IPS DF 4.7 (cell line): ENCODE measurements at regions not wholly inside any gene's neighbourhood (a gene's known extent, or its start where the extent isn't known, plus 50 kb on each side); places are given as distances from the start of the nearest gene placed in this dataset.

Source experiments
- DNase-seq: peaks from one replicate; pipeline ENCODE4 v3.0.0-alpha.2; 2013; ENCODE audit warnings: low spot score; ENCODE audit errors: extremely low read depth

- DNase-seq = no peak
Observed at GRCh38 chr17:36661047-36661666, 59.8 kb downstream of the MRM1 start.

DNA sequence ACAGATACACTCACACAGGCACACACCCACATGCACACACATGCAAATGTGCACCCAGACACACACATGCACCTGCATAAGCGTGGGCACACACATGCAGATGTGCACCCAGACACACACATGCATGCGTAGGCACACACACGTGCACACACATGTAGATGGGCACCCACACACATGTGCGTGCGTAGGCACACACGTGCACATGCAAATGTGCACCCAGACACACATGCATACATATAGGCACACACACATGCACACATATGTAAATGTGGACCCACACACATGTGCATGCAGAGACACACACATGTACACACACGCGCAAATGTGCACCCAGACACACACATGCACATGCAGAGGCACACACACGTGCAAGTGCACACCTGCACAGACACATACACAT, 60.3 kb downstream of the MRM1 start:
- DNase-seq = no peak

DNA sequence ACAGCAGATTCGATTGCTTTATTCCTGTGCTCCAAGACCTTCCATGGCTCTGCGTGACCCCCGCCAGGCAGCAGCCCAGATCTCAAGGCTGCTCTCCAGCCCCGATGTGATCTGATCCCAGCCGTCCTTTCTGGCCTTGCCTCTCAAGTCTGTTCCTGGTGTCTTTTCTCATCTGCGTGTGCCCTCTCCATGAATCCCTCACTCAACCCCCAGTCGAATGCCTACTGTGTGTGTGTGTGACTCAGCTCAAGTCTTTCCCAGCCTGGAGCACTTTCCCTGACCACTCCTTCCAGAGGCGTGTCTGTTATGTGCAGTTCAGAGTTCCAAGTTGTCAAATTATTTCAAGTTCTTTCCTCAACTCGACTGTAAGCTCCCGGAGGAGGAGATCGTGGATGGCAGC, 64.0 kb downstream of the MRM1 start:
- DNase-seq = no peak

DNA sequence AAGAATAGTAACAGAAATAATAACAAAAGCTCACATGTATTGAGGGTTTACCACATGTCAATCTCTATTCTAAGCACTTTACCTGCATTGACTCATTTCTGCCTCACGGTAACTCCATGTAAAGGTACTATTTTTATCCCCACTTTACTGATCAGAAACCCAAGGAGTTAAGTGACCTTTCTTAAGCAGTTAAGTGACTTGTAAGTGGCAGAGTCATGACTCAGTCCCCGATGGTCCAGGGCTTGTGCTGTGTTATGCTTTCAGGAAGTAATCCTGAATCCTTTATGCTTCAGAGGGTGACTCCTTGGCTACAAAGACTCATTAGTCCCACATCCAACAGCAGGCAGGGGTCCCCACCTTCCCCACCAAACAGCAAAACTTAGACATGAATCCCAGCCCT, 66.5 kb downstream of the MRM1 start:
- no peak for DNase-seq

- DNase-seq = no peak
Observed at GRCh38 chr17:36668824-36669223, 67.4 kb downstream of the MRM1 start.

GRCh38 chr17:36671144-36671543, 69.8 kb downstream of the MRM1 start:
- no peak for DNase-seq

GRCh38 chr17:36672403-36672918, 71.1 kb downstream of the MRM1 start:
- DNase-seq = no peak

DNA sequence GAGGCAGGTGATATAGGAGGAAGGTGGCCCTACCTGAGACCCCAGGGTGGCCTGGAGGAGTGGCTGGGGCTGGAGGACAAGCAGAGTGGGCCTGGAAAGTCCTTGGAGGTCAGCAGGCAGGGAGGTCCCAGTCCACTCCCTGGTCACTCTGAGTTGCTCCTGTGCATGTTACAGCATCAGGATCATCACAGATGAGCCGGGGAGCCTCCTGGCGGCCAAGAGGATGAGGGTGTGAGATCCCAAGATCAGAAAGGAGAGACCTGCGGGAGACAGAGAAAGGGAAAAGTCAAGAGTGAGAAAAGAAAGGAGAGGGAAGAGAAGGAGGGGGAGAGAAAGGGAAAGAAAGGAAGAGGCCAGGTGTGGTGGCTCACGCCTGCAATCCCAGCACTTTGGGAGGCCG, 71.7 kb downstream of the MRM1 start:
- DNase-seq = no peak

DNA sequence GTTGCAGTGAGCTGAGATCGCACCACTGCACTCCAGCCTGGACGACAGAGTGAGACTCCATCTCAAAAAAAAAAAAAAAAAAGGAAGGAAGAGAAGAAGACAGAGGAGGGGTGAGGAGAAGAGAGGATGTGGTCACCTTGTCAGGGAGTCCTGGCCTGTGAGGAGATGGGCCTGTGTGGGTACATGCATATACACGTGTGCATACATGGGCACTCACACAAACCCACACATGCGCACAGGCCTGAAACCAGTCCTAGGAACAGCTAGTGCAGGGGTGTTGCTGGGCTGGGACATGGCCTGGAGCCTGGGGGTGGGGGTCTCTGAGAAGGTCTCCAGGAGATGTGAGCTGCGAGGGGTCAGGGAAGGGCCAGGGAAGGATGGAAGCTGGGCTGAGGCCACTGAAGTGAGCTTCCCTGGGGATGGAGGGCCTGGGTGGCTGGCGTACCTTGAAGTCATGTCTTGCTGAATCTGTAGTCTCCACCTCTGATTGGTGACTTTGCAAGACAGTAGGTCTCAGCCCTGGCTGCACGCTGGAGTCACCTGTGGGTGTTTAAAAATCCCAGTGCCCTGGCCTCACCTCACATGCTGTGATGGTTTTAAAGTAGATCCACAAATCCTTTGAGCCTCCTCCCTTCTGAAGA, 72.4 kb downstream of the MRM1 start:
- DNase-seq = no peak

GRCh38 chr17:36674278-36674650, 72.9 kb downstream of the MRM1 start:
- no peak for DNase-seq

DNA sequence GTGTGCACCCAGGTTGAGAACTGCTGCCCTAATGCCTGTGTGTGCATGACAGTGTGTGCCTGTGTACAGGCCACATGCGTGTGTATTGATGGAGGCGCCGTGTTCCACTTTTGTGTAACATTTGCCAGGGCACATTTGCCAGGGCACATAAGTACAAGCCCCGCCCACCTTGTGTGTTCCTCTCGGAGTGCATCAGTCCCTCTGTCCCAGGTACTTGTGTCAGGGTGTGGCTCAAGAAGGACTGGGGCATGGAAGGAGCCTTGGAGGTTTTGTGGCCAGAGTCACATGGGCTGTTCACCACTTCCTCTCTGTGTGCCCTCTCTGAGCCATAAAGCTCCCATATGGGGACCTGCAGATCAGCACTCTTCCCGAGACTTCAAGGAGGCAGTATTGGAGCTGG, 73.9 kb downstream of the MRM1 start:
- DNase-seq = no peak

GRCh38 chr17:36675786-36676185, 74.4 kb downstream of the MRM1 start:
- DNase-seq = no peak

DNA sequence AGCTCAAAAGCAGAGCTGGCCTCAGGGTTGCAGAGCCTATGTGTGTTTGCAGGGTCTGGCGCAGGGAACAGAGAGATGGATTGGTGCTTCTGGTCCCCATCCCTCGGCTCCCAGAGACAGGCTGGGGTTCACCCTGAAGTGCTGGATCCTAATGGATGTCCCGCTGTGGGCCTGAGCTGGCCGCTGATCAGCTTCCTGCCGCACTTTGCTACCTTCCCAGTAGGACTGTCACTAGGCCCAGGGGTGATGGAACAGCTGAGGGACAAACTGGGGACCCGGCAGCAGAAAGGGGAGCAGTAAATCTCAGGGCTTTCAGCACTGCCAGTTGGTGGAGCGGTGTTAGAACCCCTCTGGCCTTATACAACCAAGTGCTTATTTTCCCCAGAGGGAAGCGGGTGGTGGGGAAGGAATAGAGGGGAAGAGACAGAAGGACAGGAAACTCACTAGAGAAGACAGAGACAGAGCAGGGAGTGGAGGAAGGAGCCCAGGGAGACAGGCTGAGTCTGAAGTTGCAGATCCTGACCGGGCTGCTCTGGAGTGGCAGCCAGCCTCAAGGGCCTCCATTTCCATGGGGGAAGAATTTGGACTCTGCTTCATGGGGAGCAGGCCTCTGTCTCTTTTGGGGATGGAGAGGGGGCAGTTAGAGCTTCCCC, 78.6 kb downstream of the MRM1 start:
- no peak for DNase-seq

DNA sequence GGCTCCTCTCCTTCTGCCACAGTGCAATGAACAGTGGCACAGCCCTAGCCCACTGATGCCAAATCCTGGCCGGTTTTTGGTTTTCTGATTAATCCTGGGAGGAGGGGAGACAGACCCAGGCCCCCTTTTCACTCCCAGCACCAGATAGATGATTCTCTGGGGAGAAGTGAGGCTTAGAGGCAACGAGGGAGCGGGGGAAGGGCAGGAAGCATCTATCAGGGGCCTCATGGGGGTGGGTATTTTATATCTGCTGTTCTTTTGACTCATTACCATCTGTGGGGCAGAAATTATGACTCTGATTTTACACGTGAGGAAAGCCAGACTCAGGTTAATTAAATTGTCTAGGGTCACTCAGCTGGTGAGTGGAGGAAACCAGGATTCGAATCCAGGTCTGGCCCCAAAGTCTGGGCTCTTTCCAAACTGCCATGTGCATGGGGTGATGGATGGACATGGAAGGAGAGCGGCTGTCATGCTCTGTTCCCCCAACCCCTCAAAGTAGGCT, 79.4 kb downstream of the MRM1 start:
- no peak for DNase-seq

DNA sequence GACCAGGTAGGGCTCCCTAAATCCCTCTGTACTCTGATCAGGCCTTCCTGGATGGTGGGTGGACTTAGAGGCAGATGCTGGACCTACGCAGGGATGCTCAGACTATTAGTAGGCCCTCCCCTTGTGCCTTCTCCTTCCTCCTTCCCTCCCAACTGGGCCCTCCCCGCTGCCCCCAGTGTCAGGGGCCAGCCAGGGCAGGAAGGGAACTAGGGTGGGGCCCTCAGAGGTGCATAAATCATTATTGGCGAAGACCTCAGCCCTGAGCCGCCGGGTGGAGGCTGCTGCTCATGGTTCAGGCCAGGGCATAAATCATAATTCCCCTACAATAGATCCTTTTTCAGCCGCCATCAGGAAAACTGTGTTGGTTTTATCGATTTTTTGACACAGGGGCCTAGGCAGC, 81.4 kb downstream of the MRM1 start:
- DNase-seq = no peak

DNA sequence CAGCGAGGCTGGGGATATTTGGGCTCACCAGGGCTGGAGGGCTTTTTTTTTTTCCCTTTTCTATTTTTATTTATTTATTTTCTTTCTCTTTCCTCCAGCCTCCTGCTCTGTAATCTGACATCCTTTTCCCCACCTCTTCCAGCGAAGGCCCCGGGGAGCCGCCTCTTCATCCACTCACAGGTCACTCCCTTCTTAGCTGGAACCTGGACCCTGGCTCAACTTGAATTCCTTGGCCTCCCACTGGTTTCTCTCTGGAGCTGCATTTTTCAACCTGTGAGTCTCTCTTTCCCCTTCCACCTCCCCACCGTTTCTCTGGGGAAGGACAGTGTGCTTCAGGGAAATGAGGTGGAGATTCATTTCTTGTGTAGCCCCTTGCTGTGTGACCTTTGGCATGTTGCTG, 82.0 kb downstream of the MRM1 start:
- DNase-seq = no peak

- DNase-seq = no peak
Observed at GRCh38 chr17:36684134-36684533, 82.8 kb downstream of the MRM1 start.

- no peak for DNase-seq
Observed at GRCh38 chr17:36686123-36686669, 84.8 kb downstream of the MRM1 start.

GRCh38 chr17:36687736-36688135, 86.4 kb downstream of the MRM1 start:
- DNase-seq = no peak

DNA sequence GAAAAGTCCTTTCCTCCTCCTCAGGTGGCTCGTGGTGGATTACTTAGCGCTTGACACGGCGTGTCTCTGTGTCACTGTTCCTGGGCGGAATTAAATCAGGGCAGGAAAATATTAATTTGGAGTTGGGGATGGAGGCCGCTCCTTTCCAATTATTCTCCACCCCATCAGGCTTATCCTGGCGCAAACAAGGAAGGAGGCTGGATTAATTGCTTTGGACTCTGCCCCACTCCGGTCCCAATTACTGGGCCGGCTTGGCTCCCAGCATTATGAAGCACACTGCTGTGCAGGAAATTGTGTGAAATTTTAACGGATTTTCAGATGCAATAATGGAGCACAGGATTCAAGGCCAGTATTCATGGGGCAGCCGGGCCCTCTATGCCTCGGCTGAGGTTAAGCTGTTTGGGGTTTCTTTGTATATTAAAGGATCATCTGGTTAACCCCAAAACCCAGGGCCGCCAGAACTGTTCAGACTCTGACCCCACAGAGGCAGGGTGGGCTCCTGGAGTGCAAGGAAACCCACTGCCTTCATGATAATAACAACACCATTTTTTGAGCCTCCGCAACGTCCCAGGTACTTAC, 87.8 kb downstream of the MRM1 start:
- no peak for DNase-seq

GRCh38 chr17:36690190-36690589, 88.8 kb downstream of the MRM1 start:
- no peak for DNase-seq

DNA sequence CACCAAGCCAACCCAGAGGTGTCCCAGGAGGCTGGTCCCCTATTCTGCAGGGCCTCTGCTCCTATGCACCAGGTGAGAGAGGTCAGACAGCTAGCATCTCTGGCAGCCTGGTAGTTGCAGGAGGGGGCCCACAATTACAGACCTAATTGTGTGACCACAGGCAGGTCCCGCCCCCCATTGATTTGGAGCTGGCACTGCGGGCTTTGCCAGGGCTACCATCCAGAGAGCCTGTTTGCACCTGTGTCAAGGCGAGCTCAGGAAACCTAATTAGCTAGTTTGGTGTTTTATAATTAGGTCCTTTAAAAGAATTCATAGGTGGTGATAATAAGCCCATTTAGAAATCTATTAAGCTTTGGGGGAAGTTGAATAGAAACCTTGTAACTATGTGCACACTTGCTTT, 90.2 kb downstream of the MRM1 start:
- DNase-seq = no peak
